ENCODE measurements at regions not wholly inside any gene's neighbourhood (a gene's known extent, or its start where the extent isn't known, plus 50 kb on each side); places are given as distances from the start of the nearest gene placed in this dataset.

GRCh38 chr2:185152186-185152585, 553.9 kb downstream of the ZNF804A start:
- DNase-seq: no peak

- no peak for DNase-seq
Observed at GRCh38 chr2:185161701-185162100, 563.4 kb downstream of the ZNF804A start.

DNA sequence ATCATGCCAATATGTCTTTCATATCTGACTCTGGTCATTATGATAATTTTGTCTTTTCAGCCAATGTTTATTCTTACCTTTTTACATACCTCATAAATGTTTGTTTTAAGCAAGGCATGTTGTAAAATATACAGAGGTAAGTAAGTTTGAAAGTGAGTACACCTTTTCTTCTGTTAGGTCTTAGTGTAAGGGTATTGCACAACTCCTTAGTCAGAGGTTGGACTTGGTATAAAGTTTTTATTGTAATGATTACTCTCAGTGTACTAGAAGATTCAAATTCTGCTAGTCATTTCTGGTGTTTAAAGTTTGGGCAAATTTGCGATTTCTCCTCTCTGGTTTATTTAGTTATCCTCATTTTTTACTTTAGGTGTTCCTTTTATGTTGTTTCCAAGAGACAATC, 564.3 kb upstream of the FSIP2 start:
- DNase-seq: no peak

GRCh38 chr2:185179743-185180142, 558.9 kb upstream of the FSIP2 start:
- no peak for DNase-seq

DNA sequence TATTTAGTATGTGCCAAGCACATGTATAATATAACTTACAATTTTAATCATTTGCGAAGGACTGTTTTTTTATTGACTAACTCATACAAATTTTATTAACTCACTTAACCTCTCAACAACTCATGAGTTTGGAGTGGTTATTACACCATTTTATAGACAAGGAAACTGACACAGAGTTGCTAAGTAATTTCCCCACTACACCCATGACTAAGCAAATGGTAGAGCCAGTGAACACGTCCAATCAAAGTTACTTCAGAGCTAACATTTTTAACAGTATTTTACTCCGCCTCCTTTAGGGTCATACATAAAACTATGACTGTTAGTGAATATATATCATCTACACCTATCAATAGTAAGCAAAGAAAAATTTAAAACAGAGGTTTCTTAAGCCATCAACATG, 556.7 kb upstream of the FSIP2 start:
- no peak for DNase-seq

DNA sequence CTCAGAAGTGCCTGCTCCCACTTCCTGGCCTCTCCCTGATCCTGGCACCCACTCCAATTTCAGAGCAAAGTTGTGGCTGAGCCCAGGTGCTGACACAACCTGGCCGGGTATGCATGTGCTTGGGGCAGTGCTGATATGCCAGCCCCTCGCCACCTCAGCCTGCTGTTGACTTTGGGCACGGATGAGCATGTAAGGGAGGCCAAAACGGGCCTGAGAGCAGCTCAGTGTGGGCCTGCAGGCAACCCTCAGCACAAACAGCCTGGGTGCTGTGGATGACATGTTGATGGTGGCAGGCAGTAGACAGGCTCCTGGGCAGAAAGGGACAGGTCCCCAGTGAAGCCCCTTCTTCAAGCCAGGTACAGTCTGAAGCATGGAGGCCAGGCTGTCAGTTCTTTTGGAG, 553.6 kb upstream of the FSIP2 start:
- DNase-seq: no peak

- no peak for DNase-seq
Observed at GRCh38 chr2:185187421-185187820, 551.2 kb upstream of the FSIP2 start.

GRCh38 chr2:185188656-185189055, 549.9 kb upstream of the FSIP2 start:
- DNase-seq: no peak

DNA sequence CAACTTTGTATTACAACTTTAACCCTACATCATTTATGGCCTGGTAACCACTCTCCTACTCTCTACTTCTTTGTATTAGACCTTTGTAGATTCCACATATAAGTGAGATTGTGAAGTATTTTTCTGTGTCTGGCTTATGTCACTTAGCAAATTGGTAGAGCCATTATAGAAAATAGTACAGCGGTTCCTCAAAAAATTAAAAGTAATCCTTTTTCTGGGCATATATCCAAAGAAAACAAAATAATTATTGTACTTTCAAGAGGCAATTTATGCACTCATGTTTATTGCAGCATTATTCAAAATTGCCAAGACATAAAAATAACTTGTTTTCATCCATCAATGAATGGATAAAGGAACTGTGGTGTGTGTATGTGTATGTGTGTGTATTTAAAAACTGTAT, 537.5 kb upstream of the FSIP2 start:
- peak; percentile 25 for DNase-seq

- DNase-seq: no peak
Observed at GRCh38 chr2:185202381-185202780, 536.2 kb upstream of the FSIP2 start.

DNA sequence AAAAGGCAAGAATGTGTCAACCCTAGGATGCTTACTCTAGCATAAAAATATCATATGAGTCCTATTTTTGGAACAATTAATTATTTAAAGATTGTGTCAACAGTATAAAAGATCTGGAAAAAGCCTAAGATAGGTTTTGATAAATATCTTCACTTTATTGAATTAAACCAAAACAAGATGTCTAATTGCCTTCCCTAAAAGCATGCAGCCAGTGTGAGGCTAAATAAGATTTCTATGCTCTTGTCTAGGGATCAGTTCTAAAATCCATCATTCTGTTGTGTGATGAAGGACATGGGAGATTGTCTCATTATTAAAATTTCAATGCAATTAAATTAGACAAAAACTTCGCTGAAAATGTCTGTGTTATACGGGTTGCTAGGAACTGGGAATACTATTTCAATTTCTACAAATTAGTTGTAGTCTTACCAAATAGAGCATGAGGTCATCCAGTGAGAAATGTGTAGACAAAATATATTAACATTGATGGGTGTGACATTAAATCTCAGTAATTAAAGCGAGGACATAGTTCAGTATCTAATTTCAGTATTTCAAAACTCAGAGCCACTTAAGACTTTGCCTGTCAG, 535.6 kb upstream of the FSIP2 start:
- DNase-seq: no peak

DNA sequence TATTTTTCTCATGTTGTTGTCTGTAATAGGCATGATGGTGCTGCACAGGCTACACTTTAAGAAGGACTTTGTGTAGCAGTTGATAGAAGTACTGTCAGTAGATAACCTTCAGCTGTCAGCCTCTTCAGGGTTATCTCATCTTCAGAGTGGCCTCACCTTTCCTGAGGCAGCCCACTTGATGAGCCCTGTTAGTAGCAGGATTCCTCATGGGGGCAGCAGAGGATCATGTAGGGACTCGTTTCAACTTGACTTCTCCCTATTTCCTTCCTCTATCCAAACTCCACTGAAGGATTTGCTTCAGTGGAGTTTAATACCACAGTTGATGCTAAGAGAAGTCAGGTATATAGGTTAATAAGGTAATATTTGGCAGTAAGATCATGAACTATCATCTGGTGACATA, 530.3 kb upstream of the FSIP2 start:
- peak; percentile 15 for DNase-seq

- no peak for DNase-seq
Observed at GRCh38 chr2:185215497-185215896, 523.1 kb upstream of the FSIP2 start.

GRCh38 chr2:185219981-185220380, 518.6 kb upstream of the FSIP2 start:
- DNase-seq: peak; percentile 20

- DNase-seq: no peak
Observed at GRCh38 chr2:185222311-185222710, 516.3 kb upstream of the FSIP2 start.

DNA sequence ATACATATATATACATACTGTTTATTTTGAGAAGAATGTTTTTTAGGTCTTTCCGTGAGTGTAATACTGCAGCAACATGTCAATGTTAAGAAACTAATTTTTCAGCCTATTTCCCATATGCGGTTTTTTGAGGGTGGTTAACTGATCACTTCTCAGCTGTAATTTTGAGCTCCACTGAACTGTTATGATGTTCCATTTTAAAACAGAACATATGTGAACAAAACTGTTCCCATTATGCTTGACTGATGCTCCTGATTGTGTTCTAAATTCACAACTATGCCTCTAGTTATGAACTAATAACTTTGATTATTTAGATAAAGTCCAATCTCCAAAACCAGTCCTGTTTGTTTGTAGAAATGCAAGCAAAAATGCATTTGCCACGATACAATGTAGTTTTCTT, 511.2 kb upstream of the FSIP2 start:
- DNase-seq: no peak

- DNase-seq: no peak
Observed at GRCh38 chr2:185239491-185239890, 499.1 kb upstream of the FSIP2 start.

DNA sequence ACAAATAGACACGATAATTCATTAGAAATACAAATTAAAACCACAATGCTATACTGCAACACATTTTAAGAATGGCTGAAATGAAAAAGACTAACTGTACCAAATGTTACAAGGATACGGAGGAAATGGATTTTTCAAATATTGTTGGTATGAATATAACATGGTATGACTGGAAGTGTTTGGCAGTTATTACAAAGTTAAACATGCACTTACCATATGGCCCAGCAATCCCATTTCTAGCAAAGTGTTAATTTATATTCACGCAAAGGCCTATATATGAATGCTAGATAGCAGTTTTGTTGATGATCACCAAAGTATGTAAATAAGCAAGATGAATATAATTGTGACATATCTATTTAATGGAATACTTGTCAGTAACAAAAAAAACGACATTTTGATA, 497.8 kb upstream of the FSIP2 start:
- no peak for DNase-seq

- no peak for DNase-seq
Observed at GRCh38 chr2:185241556-185241955, 497.0 kb upstream of the FSIP2 start.

DNA sequence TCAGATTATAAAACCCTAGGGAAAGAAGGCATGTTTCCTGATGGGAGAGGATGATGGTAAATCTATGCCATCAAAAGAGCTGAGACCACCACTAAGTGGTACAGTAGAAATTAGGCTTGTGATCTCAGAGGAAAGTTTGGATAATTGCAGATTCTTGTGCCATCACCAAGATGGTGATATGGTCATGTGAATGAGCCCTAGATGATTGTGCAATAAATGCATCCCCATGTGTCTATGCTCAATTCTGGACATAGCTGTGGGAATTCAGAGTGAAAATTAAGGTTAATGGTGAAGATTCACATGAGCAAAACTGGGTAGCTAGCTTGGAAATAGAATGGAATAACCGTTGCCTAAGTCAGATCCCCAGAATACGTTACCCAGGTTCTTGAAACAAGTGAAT, 496.1 kb upstream of the FSIP2 start:
- no peak for DNase-seq

- no peak for DNase-seq
Observed at GRCh38 chr2:185245216-185245615, 493.4 kb upstream of the FSIP2 start.

- no peak for DNase-seq
Observed at GRCh38 chr2:185245806-185246205, 492.8 kb upstream of the FSIP2 start.

DNA sequence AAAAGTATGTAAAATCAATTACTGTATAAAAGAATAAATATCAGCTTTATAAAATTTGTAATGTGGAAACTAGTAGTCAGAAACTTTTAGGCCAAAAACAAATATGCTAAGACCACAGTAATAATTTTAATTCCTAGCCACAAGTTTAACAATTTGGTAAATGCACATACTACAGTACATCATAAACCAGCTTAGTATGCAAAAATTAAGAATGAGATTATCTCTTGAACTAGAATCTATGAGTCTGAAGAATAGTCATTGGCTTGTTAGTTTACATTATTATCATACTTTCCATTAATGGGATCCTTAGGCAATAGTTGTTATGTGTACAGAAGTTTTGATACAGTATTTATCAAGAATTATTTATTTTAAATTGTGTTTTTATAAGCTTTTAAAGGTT, 491.9 kb upstream of the FSIP2 start:
- DNase-seq: no peak

DNA sequence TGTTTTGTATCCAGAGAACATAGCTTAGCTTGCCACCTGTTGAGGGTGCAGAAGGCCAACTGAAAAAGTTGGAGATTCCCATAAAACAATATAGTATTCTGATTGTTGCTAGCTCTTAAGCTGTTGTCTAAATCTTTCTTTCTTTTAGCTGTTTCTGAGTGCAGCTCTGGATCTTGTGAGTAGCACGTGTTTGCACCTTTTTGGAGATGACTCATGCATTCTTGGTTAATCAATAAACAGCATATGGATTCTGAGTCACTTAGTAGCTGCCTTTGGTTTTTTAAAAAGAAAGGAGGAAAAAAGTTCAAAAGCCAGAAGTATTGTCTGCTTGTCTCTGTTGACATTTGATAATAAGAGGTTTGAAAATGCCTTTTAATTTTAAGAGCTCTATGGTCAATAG, 483.0 kb upstream of the FSIP2 start:
- DNase-seq: no peak

DNA sequence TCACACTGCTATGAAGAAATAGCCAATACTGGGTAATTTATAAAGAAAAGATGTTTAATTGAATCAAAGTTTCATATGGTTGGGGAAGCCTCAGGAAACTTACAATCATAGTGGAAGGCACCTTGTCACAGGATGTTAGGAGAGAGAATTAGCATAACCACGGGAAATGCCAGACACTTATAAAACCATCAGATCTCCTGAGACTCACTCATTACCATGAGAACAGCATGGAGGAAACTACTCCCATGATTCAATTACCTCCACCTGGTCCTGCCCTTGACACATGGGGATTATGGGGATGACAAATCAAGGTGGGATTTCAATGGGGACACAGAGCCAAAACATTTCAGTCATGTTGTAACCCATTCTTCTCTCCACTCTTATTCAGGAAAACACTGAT, 472.9 kb upstream of the FSIP2 start:
- DNase-seq: no peak

DNA sequence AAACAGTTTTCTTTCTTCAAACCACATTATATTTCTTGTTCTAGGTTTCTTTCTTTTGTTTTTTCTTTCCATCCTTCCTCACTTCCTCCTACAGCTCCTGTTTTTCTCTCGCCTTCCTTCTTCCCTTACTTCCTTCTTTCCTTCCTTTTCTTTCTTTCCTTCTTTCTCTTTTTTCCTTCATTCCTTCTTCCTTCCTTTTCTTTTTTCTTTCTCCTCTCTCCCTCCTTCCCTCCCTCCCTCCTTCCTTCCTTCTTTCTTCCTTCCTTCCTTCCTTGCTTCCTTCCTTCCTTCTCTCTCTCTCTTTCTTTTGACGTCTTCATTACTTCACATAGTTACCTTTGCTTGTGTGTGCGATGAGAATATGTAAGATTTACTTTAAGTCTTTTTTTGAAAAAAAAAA, 470.0 kb upstream of the FSIP2 start:
- DNase-seq: no peak
